ENCODE measurements at regions not wholly inside any gene's neighbourhood (a gene's known extent, or its start where the extent isn't known, plus 50 kb on each side); places are given as distances from the start of the nearest gene placed in this dataset.

DNA sequence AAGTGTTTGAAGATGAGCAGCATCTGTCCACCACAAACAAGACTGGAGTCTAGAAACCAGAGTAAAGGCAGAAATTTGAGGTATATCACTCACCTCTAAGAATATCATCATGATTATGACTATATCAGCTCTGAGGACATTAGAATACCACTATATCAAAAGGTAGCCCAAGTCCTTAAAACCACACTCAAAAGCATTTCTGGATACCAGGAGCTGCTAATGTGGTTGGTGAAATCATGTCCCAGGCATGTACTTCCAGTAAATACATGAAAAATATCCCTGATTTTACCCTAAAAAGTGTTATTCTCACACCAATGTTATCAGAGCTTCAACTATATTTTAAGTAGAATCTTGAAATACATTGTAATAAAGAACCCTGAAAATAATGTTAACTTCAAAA is 136.3 kb upstream of the SMAD1 start:
- TF ChIP-seq, protein P1, sequence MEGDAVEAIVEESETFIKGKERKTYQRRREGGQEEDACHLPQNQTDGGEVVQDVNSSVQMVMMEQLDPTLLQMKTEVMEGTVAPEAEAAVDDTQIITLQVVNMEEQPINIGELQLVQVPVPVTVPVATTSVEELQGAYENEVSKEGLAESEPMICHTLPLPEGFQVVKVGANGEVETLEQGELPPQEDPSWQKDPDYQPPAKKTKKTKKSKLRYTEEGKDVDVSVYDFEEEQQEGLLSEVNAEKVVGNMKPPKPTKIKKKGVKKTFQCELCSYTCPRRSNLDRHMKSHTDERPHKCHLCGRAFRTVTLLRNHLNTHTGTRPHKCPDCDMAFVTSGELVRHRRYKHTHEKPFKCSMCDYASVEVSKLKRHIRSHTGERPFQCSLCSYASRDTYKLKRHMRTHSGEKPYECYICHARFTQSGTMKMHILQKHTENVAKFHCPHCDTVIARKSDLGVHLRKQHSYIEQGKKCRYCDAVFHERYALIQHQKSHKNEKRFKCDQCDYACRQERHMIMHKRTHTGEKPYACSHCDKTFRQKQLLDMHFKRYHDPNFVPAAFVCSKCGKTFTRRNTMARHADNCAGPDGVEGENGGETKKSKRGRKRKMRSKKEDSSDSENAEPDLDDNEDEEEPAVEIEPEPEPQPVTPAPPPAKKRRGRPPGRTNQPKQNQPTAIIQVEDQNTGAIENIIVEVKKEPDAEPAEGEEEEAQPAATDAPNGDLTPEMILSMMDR (IDR thresholded peaks at IDR 0.05), result no peak
- TF ChIP-seq ZFX (IDR thresholded peaks at IDR 0.05; ENCODE audit: borderline replicate concordance), result no peak

Data from 22Rv1 (cell line).